ENCODE measurements at regions not wholly inside any gene's neighbourhood (a gene's known extent, or its start where the extent isn't known, plus 50 kb on each side); places are given as distances from the start of the nearest gene placed in this dataset.
A peak's percentile ranks its signal among the peaks of the same experiment; 100 is the strongest.

GRCh38 chr2:144240656-144241339, 279.1 kb downstream of the ZEB2 start:
- Mint-ChIP-seq H3K36me3 (ENCODE audit: low read depth) (no peaks in the 10 kb centered on the region), H3K4me1 (peaks cover 27% of the 10 kb centered on the region), H3K27me3 (no peaks in the 10 kb centered on the region), H3K27ac (peak overlapping the region; percentile 22), H3K9me3 (ENCODE audit: low read depth) (no peaks in the 10 kb centered on the region), H3K4me3 (no peak overlapping the region)
- CTCF ChIA-PET: no interaction called here
- ATAC-seq: peak; percentile 48
- intact Hi-C loops (cut with DNase I, micrococcal nuclease): no loop called here
- DNase-seq: no peak
- POLR2A ChIA-PET: no interaction called here

GRCh38 chr2:144239726-144240125, 280.2 kb downstream of the ZEB2 start:
- ATAC-seq: no peak
- H3K4me1 Mint-ChIP-seq: peaks cover 35% of the 10 kb centered on the region

GRCh38 chr2:144239306-144239705, 280.6 kb downstream of the ZEB2 start:
- peaks cover 3% of the 10 kb centered on the region for H3K36me3 Mint-ChIP-seq (ENCODE audit: low read depth)
- no peaks in the 10 kb centered on the region for H3K9me3 Mint-ChIP-seq (ENCODE audit: low read depth)
- ATAC-seq (peak; percentile 38), DNase-seq (peak; percentile 22)
- no peak overlapping the region for H3K27ac Mint-ChIP-seq
- CTCF ChIA-PET: interaction anchor here (0.6 to 1.1 kb wide), 2 partner anchors 11 to 158 kb away, joined by 3 read pairs; no protein-coding TSS in a partner anchor
- intact Hi-C loops (cut with DNase I, micrococcal nuclease): no loop called here
- H3K27me3 Mint-ChIP-seq: no peaks in the 10 kb centered on the region
- H3K4me3 Mint-ChIP-seq: no peak overlapping the region
- peaks cover 39% of the 10 kb centered on the region for H3K4me1 Mint-ChIP-seq
- POLR2A ChIA-PET: no interaction called here

More at GRCh38 chr2:144239726-144240125, 280.2 kb downstream of the ZEB2 start:
- ChIA-PET CTCF (interaction anchor here (1.1 kb wide), 1 partner anchor 11 kb away, joined by 3 read pairs; no protein-coding TSS in a partner anchor), POLR2A (no interaction called here)
- no peak for DNase-seq
- no peak overlapping the region for H3K4me3 Mint-ChIP-seq
- no peak overlapping the region for H3K27ac Mint-ChIP-seq
- no peaks in the 10 kb centered on the region for H3K27me3 Mint-ChIP-seq
- no peaks in the 10 kb centered on the region for H3K9me3 Mint-ChIP-seq (ENCODE audit: low read depth)
- H3K36me3 Mint-ChIP-seq (ENCODE audit: low read depth): no peaks in the 10 kb centered on the region
- intact Hi-C loops (cut with DNase I, micrococcal nuclease): no loop called here

GRCh38 chr2:144237830-144238627, 281.9 kb downstream of the ZEB2 start:
- Mint-ChIP-seq H3K9me3 (ENCODE audit: low read depth) (no peaks in the 10 kb centered on the region), H3K4me3 (no peak overlapping the region), H3K27me3 (no peaks in the 10 kb centered on the region), H3K36me3 (ENCODE audit: low read depth) (peaks cover 7% of the 10 kb centered on the region), H3K4me1 (peaks cover 51% of the 10 kb centered on the region), H3K27ac (peak overlapping the region; percentile 32)
- intact Hi-C loops (cut with DNase I, micrococcal nuclease): no loop called here
- ChIA-PET CTCF (interaction anchor here (0.9 to 1.0 kb wide), 2 partner anchors 12 to 17 kb away, joined by 3 read pairs; no protein-coding TSS in a partner anchor), POLR2A (no interaction called here)
- peak; percentile 3 for ATAC-seq
- no peak for DNase-seq

GRCh38 chr2:144237108-144237507, 282.8 kb downstream of the ZEB2 start:
- H3K27ac Mint-ChIP-seq: no peak overlapping the region
- CTCF ChIA-PET: no interaction called here

GRCh38 chr2:144235050-144235449, 284.9 kb downstream of the ZEB2 start:
- peaks cover 8% of the 10 kb centered on the region for H3K36me3 Mint-ChIP-seq (ENCODE audit: low read depth)
- CTCF ChIA-PET: interaction anchor here (0.7 kb wide), 1 partner anchor 295 kb away, joined by 3 read pairs; no protein-coding TSS in a partner anchor
- H3K4me3 Mint-ChIP-seq: no peak overlapping the region
- H3K27me3 Mint-ChIP-seq: no peaks in the 10 kb centered on the region
- no peak for DNase-seq
- no peak overlapping the region for H3K27ac Mint-ChIP-seq
- POLR2A ChIA-PET: no interaction called here
- intact Hi-C loops (cut with DNase I, micrococcal nuclease): no loop called here
- no peak for ATAC-seq
- peaks cover 52% of the 10 kb centered on the region for H3K4me1 Mint-ChIP-seq
- H3K9me3 Mint-ChIP-seq (ENCODE audit: low read depth): no peaks in the 10 kb centered on the region

More at GRCh38 chr2:144237108-144237507, 282.8 kb downstream of the ZEB2 start:
- no peak for ATAC-seq
- peaks cover 8% of the 10 kb centered on the region for H3K36me3 Mint-ChIP-seq (ENCODE audit: low read depth)
- H3K4me3 Mint-ChIP-seq: no peak overlapping the region
- DNase-seq: no peak
- POLR2A ChIA-PET: no interaction called here
- H3K4me1 Mint-ChIP-seq: peaks cover 52% of the 10 kb centered on the region
- no peaks in the 10 kb centered on the region for H3K9me3 Mint-ChIP-seq (ENCODE audit: low read depth)
- H3K27me3 Mint-ChIP-seq: no peaks in the 10 kb centered on the region
- intact Hi-C loops (cut with DNase I, micrococcal nuclease): no loop called here

GRCh38 chr2:144234542-144234871, 285.4 kb downstream of the ZEB2 start:
- ChIA-PET POLR2A (interaction anchor here (0.7 kb wide), 1 partner anchor 90 kb away, joined by 3 read pairs; no protein-coding TSS in a partner anchor), CTCF (interaction anchor here (0.7 to 0.9 kb wide), 2 partner anchors 9 to 296 kb away, joined by 3 read pairs; no protein-coding TSS in a partner anchor)
- Mint-ChIP-seq H3K36me3 (ENCODE audit: low read depth) (peaks cover 8% of the 10 kb centered on the region), H3K27me3 (no peaks in the 10 kb centered on the region), H3K27ac (peak overlapping the region; percentile 28), H3K4me1 (peaks cover 52% of the 10 kb centered on the region), H3K4me3 (no peak overlapping the region), H3K9me3 (ENCODE audit: low read depth) (no peaks in the 10 kb centered on the region)
- ATAC-seq (peak; percentile 7), DNase-seq (no peak)
- intact Hi-C loops (cut with DNase I, micrococcal nuclease): no loop called here

GRCh38 chr2:144233733-144234541, 286.0 kb downstream of the ZEB2 start:
- Mint-ChIP-seq H3K4me1 (peaks cover 52% of the 10 kb centered on the region), H3K4me3 (peak overlapping the region; percentile 23), H3K27me3 (no peaks in the 10 kb centered on the region), H3K27ac (peak overlapping the region; percentile 28), H3K36me3 (ENCODE audit: low read depth) (peaks cover 8% of the 10 kb centered on the region), H3K9me3 (ENCODE audit: low read depth) (no peaks in the 10 kb centered on the region)
- peak; percentile 78 for ATAC-seq
- DNase-seq: no peak
- CTCF ChIA-PET: interaction anchor here (0.9 kb wide), 1 partner anchor 9 kb away, joined by 3 read pairs; no protein-coding TSS in a partner anchor
- POLR2A ChIA-PET: interaction anchor here (0.7 kb wide), 1 partner anchor 91 kb away, joined by 3 read pairs; no protein-coding TSS in a partner anchor
- intact Hi-C loops (cut with DNase I, micrococcal nuclease): no loop called here

GRCh38 chr2:144233317-144233716, 286.6 kb downstream of the ZEB2 start:
- peaks cover 46% of the 10 kb centered on the region for H3K4me1 Mint-ChIP-seq
- peak overlapping the region; percentile 23 for H3K4me3 Mint-ChIP-seq
- ChIA-PET CTCF (no interaction called here), POLR2A (no interaction called here)
- H3K27me3 Mint-ChIP-seq: no peaks in the 10 kb centered on the region
- intact Hi-C loops (cut with DNase I, micrococcal nuclease): no loop called here
- DNase-seq: no peak
- peaks cover 8% of the 10 kb centered on the region for H3K36me3 Mint-ChIP-seq (ENCODE audit: low read depth)
- no peak for ATAC-seq
- H3K9me3 Mint-ChIP-seq (ENCODE audit: low read depth): no peaks in the 10 kb centered on the region
- H3K27ac Mint-ChIP-seq: peak overlapping the region; percentile 28

GRCh38 chr2:144230448-144231085, 289.4 kb downstream of the ZEB2 start:
- ATAC-seq: peak; percentile 34

GRCh38 chr2:144230033-144230432, 289.9 kb downstream of the ZEB2 start:
- Mint-ChIP-seq H3K4me3 (no peak overlapping the region), H3K4me1 (peaks cover 36% of the 10 kb centered on the region), H3K36me3 (ENCODE audit: low read depth) (peaks cover 8% of the 10 kb centered on the region), H3K27ac (no peak overlapping the region), H3K27me3 (no peaks in the 10 kb centered on the region), H3K9me3 (ENCODE audit: low read depth) (no peaks in the 10 kb centered on the region)
- intact Hi-C loops (cut with DNase I, micrococcal nuclease): no loop called here
- POLR2A ChIA-PET: no interaction called here
- CTCF ChIA-PET: interaction anchor here (1.5 kb wide), 1 partner anchor 10 kb away, joined by 3 read pairs; no protein-coding TSS in a partner anchor
- DNase-seq: no peak
- no peak for ATAC-seq

More at GRCh38 chr2:144230448-144231085, 289.4 kb downstream of the ZEB2 start:
- Mint-ChIP-seq H3K4me3 (no peak overlapping the region), H3K9me3 (ENCODE audit: low read depth) (no peaks in the 10 kb centered on the region), H3K27ac (peak overlapping the region; percentile 29), H3K27me3 (no peaks in the 10 kb centered on the region), H3K36me3 (ENCODE audit: low read depth) (peaks cover 8% of the 10 kb centered on the region), H3K4me1 (peaks cover 39% of the 10 kb centered on the region)
- POLR2A ChIA-PET: no interaction called here
- CTCF ChIA-PET: interaction anchor here (1.5 kb wide), 1 partner anchor 11 kb away, joined by 3 read pairs; no protein-coding TSS in a partner anchor
- DNase-seq: no peak
- intact Hi-C loops (cut with DNase I, micrococcal nuclease): no loop called here

All from activated CD4-positive, alpha-beta T cell treated with anti-CD3 and anti-CD28 coated beads for 36 hours (primary cell).